Embryonic facial prominence (tissue), 1 donor: ENCODE measurements at regions not wholly inside any gene's neighbourhood (a gene's known extent, or its start where the extent isn't known, plus 50 kb on each side); places are given as distances from the start of the nearest gene placed in this dataset.

Experiments
- DNase-seq: peaks from one replicate; pipeline ENCODE4 v3.0.0-alpha.2; 2016; ENCODE audit errors: extremely low spot score

GRCh38 chr22:48044487-48045060, 1282.1 kb downstream of the TBC1D22A start:
- DNase-seq: no peak

GRCh38 chr22:48043581-48043980, 1281.1 kb downstream of the TBC1D22A start:
- no peak for DNase-seq

- DNase-seq: no peak
These were observed 1280.4 kb downstream of the TBC1D22A start for GRCh38 chr22:48042621-48043395.

GRCh38 chr22:48039326-48039725, 1276.9 kb downstream of the TBC1D22A start:
- DNase-seq: no peak

GRCh38 chr22:48037618-48038017, 1275.2 kb downstream of the TBC1D22A start:
- no peak for DNase-seq

GRCh38 chr22:48035897-48036296, 1273.4 kb downstream of the TBC1D22A start:
- no peak for DNase-seq

GRCh38 chr22:48031589-48031988, 1269.1 kb downstream of the TBC1D22A start:
- DNase-seq: no peak

- DNase-seq: no peak
These were observed 1262.6 kb downstream of the TBC1D22A start for GRCh38 chr22:48025096-48025495.

- DNase-seq: no peak
These were observed 1259.5 kb downstream of the TBC1D22A start for GRCh38 chr22:48021991-48022401.

GRCh38 chr22:48018346-48018745, 1255.9 kb downstream of the TBC1D22A start:
- DNase-seq: no peak

GRCh38 chr22:48015701-48016100, 1253.3 kb downstream of the TBC1D22A start:
- DNase-seq: no peak

GRCh38 chr22:48004936-48005335, 1242.5 kb downstream of the TBC1D22A start:
- no peak for DNase-seq

- no peak for DNase-seq
These were observed 1241.6 kb downstream of the TBC1D22A start for GRCh38 chr22:48004038-48004437.

GRCh38 chr22:48001101-48001500, 1238.7 kb downstream of the TBC1D22A start:
- no peak for DNase-seq

- DNase-seq: no peak
These were observed 1235.2 kb downstream of the TBC1D22A start for GRCh38 chr22:47997612-47998011.

- no peak for DNase-seq
These were observed 1234.7 kb downstream of the TBC1D22A start for GRCh38 chr22:47997052-47997590.

GRCh38 chr22:47996446-47996857, 1234.0 kb downstream of the TBC1D22A start:
- no peak for DNase-seq

GRCh38 chr22:47995718-47996117, 1233.3 kb downstream of the TBC1D22A start:
- no peak for DNase-seq

GRCh38 chr22:47995264-47995627, 1232.8 kb downstream of the TBC1D22A start:
- DNase-seq: no peak

- no peak for DNase-seq
These were observed 1232.3 kb downstream of the TBC1D22A start for GRCh38 chr22:47994601-47995263.

GRCh38 chr22:47994045-47994444, 1231.6 kb downstream of the TBC1D22A start:
- DNase-seq: no peak

- DNase-seq: no peak
These were observed 1228.0 kb downstream of the TBC1D22A start for GRCh38 chr22:47990481-47990880.
